Esophagus muscularis mucosa (tissue), 4 donors: ENCODE measurements at regions not wholly inside any gene's neighbourhood (a gene's known extent, or its start where the extent isn't known, plus 50 kb on each side); places are given as distances from the start of the nearest gene placed in this dataset.

ENCODE experiments used
- DNase-seq: peaks from one replicate; pipeline ENCODE4 v3.0.0-alpha.2; 2017; ENCODE audit errors: extremely low spot score
- H3K27ac ChIP-seq, 4 donors: fragments of 200-600 bp; sonication (generic); replicated peaks in 1 of 4; 1 replicate in 3 of 4; 2 replicates in 1 of 4; pipeline ENCODE4 v1.5.1; 2016 to 2019; ENCODE audit warnings: mild to moderate bottlenecking in 1 of 4
- H3K27me3 ChIP-seq, 4 donors: fragments of 200-600 bp; sonication (generic); one replicate each; pipeline versions ENCODE4 v1.5.1 to v1.6.0; 2016 to 2019
- H3K36me3 ChIP-seq, 4 donors: fragments of 200-600 bp; sonication (generic); one replicate each; pipeline ENCODE4 v1.5.1; 2016 to 2019
- H3K4me1 ChIP-seq, 4 donors: fragments of 200-600 bp; sonication (generic); one replicate each; pipeline ENCODE4 v1.5.1; 2016 to 2019
- H3K4me3 ChIP-seq, 4 donors: fragments of 200-600 bp; sonication (generic); 1 replicate in 2 of 4; 2 replicates in 2 of 4; pipeline ENCODE4 v1.5.1; 2016 to 2019; ENCODE audit warnings: mild to moderate bottlenecking in 4 of 4, moderate library complexity in 1 of 4
- H3K9me3 ChIP-seq, 4 donors: fragments of 200-600 bp; sonication (generic); 1 replicate in 3 of 4; 2 replicates in 1 of 4; pipeline ENCODE4 v1.5.1; 2016 to 2019
- CTCF ChIP-seq, 3 experiments: fragments of 200-600 bp in 2 of 3; fragments of 450-650 bp in 1 of 3; sonication (generic) in 2 of 3; IDR thresholded peaks; one replicate each; pipeline ENCODE4 v1.5.1; 2017 to 2019; ENCODE audit warnings: antibody characterized with exemption in 3 of 3, mild to moderate bottlenecking in 2 of 3, moderate library complexity in 1 of 3
- EP300 ChIP-seq: sonication (generic); formaldehyde crosslinking; IDR thresholded peaks from one replicate; pipeline ENCODE4 v1.6.1; 2017; ENCODE audit warnings: antibody characterized with exemption
- POLR2A ChIP-seq: fragments of 450-650 bp; IDR thresholded peaks from one replicate; pipeline ENCODE4 v1.6.1; 2017; ENCODE audit warnings: antibody characterized with exemption, moderate library complexity, mild to moderate bottlenecking, low read depth
- POLR2AphosphoS5 ChIP-seq, 2 donors: sonication (generic); formaldehyde crosslinking; IDR thresholded peaks; one replicate each; pipeline ENCODE4 v1.6.1; 2017; ENCODE audit warnings: antibody characterized with exemption in 2 of 2
- WGBS: methylation state at CpG from one replicate; pipeline ENCODE4 v1.1.5; 2018; 5-methylcytosine and 5-hydroxymethylcytosine counted together
- intact Hi-C: fragments of 100-400 bp; cut with DNase I; formaldehyde crosslinking; loops from one replicate; pipeline ENCODE4 v1.15.1; 2023

GRCh38 chr9:82191082-82191770 is 202.7 kb downstream of the SPATA31D1 start:
- H3K27ac ChIP-seq: no peak overlapping the region
- H3K27me3 ChIP-seq: no peaks in the 10 kb centered on the region
- intact Hi-C loops: no loop called here
- no peaks in the 10 kb centered on the region for H3K9me3 ChIP-seq
- H3K36me3 ChIP-seq: no peaks in the 10 kb centered on the region
- TF ChIP-seq EP300: no peak
- TF ChIP-seq POLR2AphosphoS5 (IDR thresholded peaks at IDR 0.05): no peak
- TF ChIP-seq CTCF (IDR thresholded peaks at IDR 0.05): no peak
- TF ChIP-seq POLR2A: no peak
- no peak for DNase-seq
- H3K4me1 ChIP-seq: no peaks in the 10 kb centered on the region
- H3K4me3 ChIP-seq: no peak overlapping the region
- WGBS: 83% methylated on average over 4 of the region's 4 CpGs

GRCh38 chr9:82192211-82192610 is 203.6 kb downstream of the SPATA31D1 start:
- WGBS: 44% methylated on average over 3 of the region's 3 CpGs
- DNase-seq: no peak
- TF ChIP-seq CTCF (IDR thresholded peaks at IDR 0.05): no peak
- TF ChIP-seq POLR2AphosphoS5 (IDR thresholded peaks at IDR 0.05): no peak
- TF ChIP-seq POLR2A: no peak
- no peak for TF ChIP-seq EP300

GRCh38 chr9:82196622-82197441 is 208.3 kb downstream of the SPATA31D1 start:
- Histone ChIP-seq H3K4me3 (no peak overlapping the region), H3K27me3 (no peaks in the 10 kb centered on the region), H3K9me3 (no peaks in the 10 kb centered on the region), H3K36me3 (no peaks in the 10 kb centered on the region), H3K27ac (no peak overlapping the region), H3K4me1 (no peaks in the 10 kb centered on the region)
- TF ChIP-seq POLR2A: no peak
- no peak for DNase-seq
- intact Hi-C loops: no loop called here

More at GRCh38 chr9:82192211-82192610, 203.6 kb downstream of the SPATA31D1 start:
- Histone ChIP-seq H3K4me3 (no peak overlapping the region), H3K27ac (no peak overlapping the region), H3K36me3 (no peaks in the 10 kb centered on the region), H3K27me3 (no peaks in the 10 kb centered on the region), H3K4me1 (no peaks in the 10 kb centered on the region), H3K9me3 (no peaks in the 10 kb centered on the region)
- intact Hi-C loops: no loop called here

- H3K4me3 ChIP-seq: no peak overlapping the region
- no peak for DNase-seq
- TF ChIP-seq CTCF (IDR thresholded peaks at IDR 0.05) (no peak), POLR2AphosphoS5 (IDR thresholded peaks at IDR 0.05) (no peak), POLR2A (no peak), EP300 (no peak)
- H3K9me3 ChIP-seq: no peaks in the 10 kb centered on the region
- no peaks in the 10 kb centered on the region for H3K36me3 ChIP-seq
- WGBS: 83% methylated on average over 3 of the region's 3 CpGs
- H3K27me3 ChIP-seq: no peaks in the 10 kb centered on the region
- intact Hi-C loops: no loop called here
- no peak overlapping the region for H3K27ac ChIP-seq
- H3K4me1 ChIP-seq: no peaks in the 10 kb centered on the region
These were observed 212.6 kb downstream of the SPATA31D1 start for GRCh38 chr9:82201196-82201595.

- Histone ChIP-seq H3K4me3 (no peak overlapping the region), H3K4me1 (peaks cover 0 to 5% (median 0%) of the 10 kb centered on the region in 4 donors), H3K27ac (no peak overlapping the region), H3K9me3 (no peaks in the 10 kb centered on the region), H3K27me3 (no peaks in the 10 kb centered on the region), H3K36me3 (no peaks in the 10 kb centered on the region)
- no peak for TF ChIP-seq CTCF (IDR thresholded peaks at IDR 0.05)
- TF ChIP-seq POLR2A: no peak
- intact Hi-C loops: no loop called here
- no peak for DNase-seq
- WGBS: 96% methylated on average over 4 of the region's 4 CpGs
These were observed 214.2 kb downstream of the SPATA31D1 start for GRCh38 chr9:82202808-82203207.
